GM23338 (cell line): ENCODE measurements at regions not wholly inside any gene's neighbourhood (a gene's known extent, or its start where the extent isn't known, plus 50 kb on each side); places are given as distances from the start of the nearest gene placed in this dataset.

Experiments used
- ATAC-seq: fragments of 200-7000 bp; cut with Tn5 transposase; 3 replicates; pipeline ENCODE4 v1.9.1; 2020
- DNase-seq: peaks from one replicate; pipeline ENCODE4 v3.0.0-alpha.2; 2015; ENCODE audit warnings: low spot score
- H2AFZ ChIP-seq: fragments of 200-600 bp; sonication (generic); 2 replicates; pipeline ENCODE4 v1.8.0; 2016; ENCODE audit warnings: antibody characterized with exemption, mild to moderate bottlenecking, moderate library complexity
- H3F3A ChIP-seq: fragments of 200-600 bp; sonication (generic); replicated peaks from 2 replicates; pipeline ENCODE4 v1.8.0; 2017; ENCODE audit warnings: antibody characterized with exemption, mixed run types, low read depth
- H3K27ac ChIP-seq: fragments of 200-600 bp; sonication (generic); 2 replicates; pipeline ENCODE4 v1.6.1; 2016; ENCODE audit warnings: low read depth
- H3K27me3 ChIP-seq: fragments of 200-600 bp; sonication (generic); 2 replicates; pipeline ENCODE4 v1.8.0; 2016; ENCODE audit warnings: mild to moderate bottlenecking, mixed run types, moderate library complexity; ENCODE audit not compliant: insufficient read depth
- H3K36me3 ChIP-seq: fragments of 200-600 bp; sonication (generic); 2 replicates; pipeline ENCODE4 v1.8.0; 2016; ENCODE audit warnings: mild to moderate bottlenecking; ENCODE audit not compliant: insufficient read depth
- H3K4me1 ChIP-seq: fragments of 200-600 bp; sonication (generic); 2 replicates; pipeline ENCODE4 v1.8.0; 2016; ENCODE audit warnings: mild to moderate bottlenecking, moderate library complexity; ENCODE audit not compliant: insufficient read depth
- H3K4me2 ChIP-seq: fragments of 200-600 bp; sonication (generic); 2 replicates; pipeline ENCODE4 v1.7.1; 2017; ENCODE audit warnings: mixed run types
- H3K4me3 ChIP-seq: fragments of 200-600 bp; sonication (generic); 2 replicates; pipeline ENCODE4 v1.6.1; 2016; ENCODE audit warnings: mixed run types
- H3K79me2 ChIP-seq: fragments of 200-600 bp; sonication (generic); replicated peaks from 2 replicates; pipeline ENCODE4 v1.8.0; 2017; ENCODE audit warnings: mild to moderate bottlenecking; ENCODE audit not compliant: insufficient read depth
- H3K9me2 ChIP-seq: fragments of 200-600 bp; sonication (generic); 2 replicates; pipeline ENCODE4 v1.8.0; 2017; ENCODE audit not compliant: insufficient read depth
- H4K20me1 ChIP-seq: fragments of 200-600 bp; sonication (generic); replicated peaks from 2 replicates; pipeline ENCODE4 v1.8.0; 2017; ENCODE audit warnings: mild to moderate bottlenecking; ENCODE audit not compliant: insufficient read depth
- H3K27ac Mint-ChIP-seq: 2 replicates; pipeline ENCODE4 v1.8.0; 2020; ENCODE audit warnings: inconsistent platforms, mild to moderate bottlenecking, moderate library complexity, mixed read lengths
- H3K27me3 Mint-ChIP-seq: 3 replicates; pipeline ENCODE4 v1.8.0; 2022; ENCODE audit warnings: low read depth, mild to moderate bottlenecking, moderate library complexity, mixed read lengths, inconsistent platforms; ENCODE audit not compliant: insufficient read depth, poor library complexity
- H3K36me3 Mint-ChIP-seq: 3 replicates; pipeline ENCODE4 v1.8.0; 2021; ENCODE audit warnings: low read depth, mild to moderate bottlenecking, inconsistent platforms, moderate library complexity, mixed read lengths
- H3K4me1 Mint-ChIP-seq: 3 replicates; pipeline ENCODE4 v1.8.0; 2020; ENCODE audit warnings: mild to moderate bottlenecking, inconsistent platforms, mixed read lengths
- H3K4me3 Mint-ChIP-seq: 3 replicates; pipeline ENCODE4 v1.8.0; 2021; ENCODE audit warnings: moderate library complexity, mild to moderate bottlenecking, inconsistent platforms, mixed read lengths
- H3K9me3 Mint-ChIP-seq: 3 replicates; pipeline ENCODE4 v1.8.0; 2020; ENCODE audit warnings: moderate library complexity, mild to moderate bottlenecking, inconsistent platforms, mixed read lengths
- CREB1 ChIP-seq: fragments of 250-450 bp; sonication (Bioruptor Pico); IDR thresholded peaks from 2 replicates; pipeline ENCODE4 v1.5.0; 2020; ENCODE audit warnings: low read depth, mild to moderate bottlenecking, moderate library complexity
- ETS1 ChIP-seq: IDR thresholded peaks from 2 replicates; pipeline ENCODE4 v1.6.1; 2016; ENCODE audit warnings: antibody characterized with exemption
- EZH2 ChIP-seq: fragments of 200-600 bp; sonication (generic); IDR thresholded peaks from one replicate; pipeline ENCODE4 v1.8.0; 2017; ENCODE audit warnings: antibody characterized with exemption, mild to moderate bottlenecking, low read depth; ENCODE audit not compliant: unreplicated experiment
- EZH2phosphoT487 ChIP-seq: fragments of 200-600 bp; sonication (generic); IDR thresholded peaks from one replicate; pipeline ENCODE4 v1.8.1; 2018; ENCODE audit warnings: antibody characterized with exemption; ENCODE audit not compliant: unreplicated experiment
- JUNB ChIP-seq: IDR thresholded peaks from one replicate; pipeline ENCODE4 v1.6.1; 2016; ENCODE audit warnings: antibody characterized with exemption; ENCODE audit not compliant: unreplicated experiment
- NANOG ChIP-seq: IDR thresholded peaks from 2 replicates; pipeline ENCODE4 v1.6.1; 2016; ENCODE audit warnings: antibody characterized with exemption, borderline replicate concordance
- POLR2AphosphoS5 ChIP-seq: IDR thresholded peaks from 2 replicates; pipeline ENCODE4 v1.6.1; 2016; ENCODE audit warnings: antibody characterized with exemption, low read depth
- ZNF114 ChIP-seq: fragments of 250-450 bp; sonication (Bioruptor Pico); IDR thresholded peaks from 2 replicates; pipeline ENCODE4 v1.5.0; 2020; ENCODE audit warnings: mild to moderate bottlenecking, moderate library complexity
- ZNF331 ChIP-seq: fragments of 250-450 bp; sonication (Bioruptor Pico); IDR thresholded peaks from 2 replicates; pipeline ENCODE4 v1.5.0; 2020; ENCODE audit warnings: low read depth, mild to moderate bottlenecking, moderate library complexity
- TF ChIP-seq, protein P1 (sequence below): IDR thresholded peaks from one replicate; pipeline ENCODE4 v1.6.1; 2018; ENCODE audit warnings: antibody characterized with exemption; ENCODE audit not compliant: unreplicated experiment

DNA sequence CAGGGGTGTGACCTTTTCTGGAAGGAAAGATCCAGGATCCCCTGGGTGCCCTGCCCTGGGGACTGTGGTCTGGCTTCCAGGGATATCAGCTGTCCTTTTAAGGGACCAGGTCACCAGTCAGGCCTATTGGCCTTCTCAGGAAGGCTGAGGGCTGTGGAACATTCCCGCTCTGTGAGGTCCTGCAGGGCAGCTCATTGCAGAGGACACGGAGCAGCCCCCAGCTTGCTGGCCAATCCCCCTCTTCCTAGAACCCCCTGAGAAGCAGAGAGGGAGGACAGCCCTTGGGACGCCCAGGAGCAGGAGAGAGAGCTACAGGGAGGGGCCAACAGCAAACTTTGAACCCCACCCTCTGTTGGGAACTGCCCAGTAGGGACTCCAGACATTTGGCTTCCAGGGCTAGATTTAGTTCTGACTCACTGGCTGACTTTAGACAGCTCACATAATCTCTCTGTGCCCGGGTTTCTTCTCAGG lies 67.9 kb upstream of the COL13A1 start (continued):
- TF ChIP-seq ETS1 (no peak), ZNF114 (no peak)
- TF ChIP-seq, protein P1, sequence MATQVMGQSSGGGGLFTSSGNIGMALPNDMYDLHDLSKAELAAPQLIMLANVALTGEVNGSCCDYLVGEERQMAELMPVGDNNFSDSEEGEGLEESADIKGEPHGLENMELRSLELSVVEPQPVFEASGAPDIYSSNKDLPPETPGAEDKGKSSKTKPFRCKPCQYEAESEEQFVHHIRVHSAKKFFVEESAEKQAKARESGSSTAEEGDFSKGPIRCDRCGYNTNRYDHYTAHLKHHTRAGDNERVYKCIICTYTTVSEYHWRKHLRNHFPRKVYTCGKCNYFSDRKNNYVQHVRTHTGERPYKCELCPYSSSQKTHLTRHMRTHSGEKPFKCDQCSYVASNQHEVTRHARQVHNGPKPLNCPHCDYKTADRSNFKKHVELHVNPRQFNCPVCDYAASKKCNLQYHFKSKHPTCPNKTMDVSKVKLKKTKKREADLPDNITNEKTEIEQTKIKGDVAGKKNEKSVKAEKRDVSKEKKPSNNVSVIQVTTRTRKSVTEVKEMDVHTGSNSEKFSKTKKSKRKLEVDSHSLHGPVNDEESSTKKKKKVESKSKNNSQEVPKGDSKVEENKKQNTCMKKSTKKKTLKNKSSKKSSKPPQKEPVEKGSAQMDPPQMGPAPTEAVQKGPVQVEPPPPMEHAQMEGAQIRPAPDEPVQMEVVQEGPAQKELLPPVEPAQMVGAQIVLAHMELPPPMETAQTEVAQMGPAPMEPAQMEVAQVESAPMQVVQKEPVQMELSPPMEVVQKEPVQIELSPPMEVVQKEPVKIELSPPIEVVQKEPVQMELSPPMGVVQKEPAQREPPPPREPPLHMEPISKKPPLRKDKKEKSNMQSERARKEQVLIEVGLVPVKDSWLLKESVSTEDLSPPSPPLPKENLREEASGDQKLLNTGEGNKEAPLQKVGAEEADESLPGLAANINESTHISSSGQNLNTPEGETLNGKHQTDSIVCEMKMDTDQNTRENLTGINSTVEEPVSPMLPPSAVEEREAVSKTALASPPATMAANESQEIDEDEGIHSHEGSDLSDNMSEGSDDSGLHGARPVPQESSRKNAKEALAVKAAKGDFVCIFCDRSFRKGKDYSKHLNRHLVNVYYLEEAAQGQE = no peak

GRCh38 chr10:69734416-69734796 lies 67.3 kb upstream of the COL13A1 start:
- H3K9me2 ChIP-seq = no peaks in the 10 kb centered on the region
- H3K4me3 Mint-ChIP-seq = no peak overlapping the region
- H3K9me3 Mint-ChIP-seq = peaks cover 11% of the 10 kb centered on the region
- H3K27ac ChIP-seq = no peak overlapping the region
- no peak overlapping the region for H3K27ac Mint-ChIP-seq
- H3K4me1 Mint-ChIP-seq = peaks cover 5% of the 10 kb centered on the region
- H3K4me2 ChIP-seq = no peak overlapping the region
- H2AFZ ChIP-seq = no peak overlapping the region
- ATAC-seq = no peak
- no peaks in the 10 kb centered on the region for H3F3A ChIP-seq
- DNase-seq = no peak
- H3K4me1 ChIP-seq = no peaks in the 10 kb centered on the region; the same call in 1 of the 2 replicates
- no peaks in the 10 kb centered on the region for H3K36me3 Mint-ChIP-seq
- peaks cover 5% of the 10 kb centered on the region for H3K27me3 Mint-ChIP-seq
- H3K79me2 ChIP-seq = no peaks in the 10 kb centered on the region
- H4K20me1 ChIP-seq = no peaks in the 10 kb centered on the region
- H3K36me3 ChIP-seq = no peaks in the 10 kb centered on the region
- no peaks in the 10 kb centered on the region for H3K27me3 ChIP-seq
- no peak overlapping the region for H3K4me3 ChIP-seq
- TF ChIP-seq CREB1 (CRISPR knock-in tag) (no peak), ZNF114 (no peak), JUNB (no peak), EZH2phosphoT487 (no peak), NANOG (no peak), POLR2AphosphoS5 (no peak), ZNF331 (CRISPR knock-in tag) (no peak), EZH2 (no peak), ETS1 (no peak)
- TF ChIP-seq, protein P1 = no peak
